NCI-H2196 treated with DMSO at 0.1 percent for 48 hours (cell line): ENCODE measurements at regions not wholly inside any gene's neighbourhood (a gene's known extent, or its start where the extent isn't known, plus 50 kb on each side); places are given as distances from the start of the nearest gene placed in this dataset.
"Not testable (repeated sequence)": the region's sequence is repeated elsewhere in the genome, so short reads cannot be mapped to it uniquely, and the experiment has no call there.

Experiments
- DNase-seq: peaks from one replicate; lab custom pipeline; 2025; ENCODE audit not compliant: unreplicated experiment; lab: John Stamatoyannopoulos, UW

- no peak for DNase-seq
These were observed 226.0 kb upstream of the PTGER4 start for GRCh38 chr5:40453689-40454088.

- no peak for DNase-seq
These were observed 226.7 kb upstream of the PTGER4 start for GRCh38 chr5:40452874-40453624.

GRCh38 chr5:40447438-40447837 lies 232.3 kb upstream of the PTGER4 start:
- no peak for DNase-seq

GRCh38 chr5:40446910-40447309 lies 232.8 kb upstream of the PTGER4 start:
- DNase-seq, result no peak

- DNase-seq, result no peak
These were observed 237.4 kb upstream of the PTGER4 start for GRCh38 chr5:40442346-40442745.

GRCh38 chr5:40441733-40442132 lies 238.0 kb upstream of the PTGER4 start:
- DNase-seq, result no peak

GRCh38 chr5:40440746-40441145 lies 239.0 kb upstream of the PTGER4 start:
- DNase-seq, result no peak

- DNase-seq, result not testable (repeated sequence)
These were observed 240.6 kb upstream of the PTGER4 start for GRCh38 chr5:40439103-40439502.

GRCh38 chr5:40438646-40439045 lies 241.1 kb upstream of the PTGER4 start:
- not testable (repeated sequence) for DNase-seq

- no peak for DNase-seq
These were observed 242.3 kb upstream of the PTGER4 start for GRCh38 chr5:40437452-40437861.

- no peak for DNase-seq
These were observed 243.0 kb upstream of the PTGER4 start for GRCh38 chr5:40436535-40437237.

GRCh38 chr5:40435706-40436105 lies 244.0 kb upstream of the PTGER4 start:
- not testable (repeated sequence) for DNase-seq

- no peak for DNase-seq
These were observed 246.9 kb upstream of the PTGER4 start for GRCh38 chr5:40432836-40433235.

- no peak for DNase-seq
These were observed 248.0 kb upstream of the PTGER4 start for GRCh38 chr5:40431734-40432133.

GRCh38 chr5:40430101-40430710 lies 249.5 kb upstream of the PTGER4 start:
- DNase-seq, result no peak

- no peak for DNase-seq
These were observed 250.2 kb upstream of the PTGER4 start for GRCh38 chr5:40429258-40430100.

GRCh38 chr5:40428815-40429214 lies 250.9 kb upstream of the PTGER4 start:
- no peak for DNase-seq

- DNase-seq, result no peak
These were observed 251.6 kb upstream of the PTGER4 start for GRCh38 chr5:40428126-40428525.

GRCh38 chr5:40417046-40417810 lies 262.5 kb upstream of the PTGER4 start:
- not testable (repeated sequence) for DNase-seq

GRCh38 chr5:40416588-40416987 lies 263.1 kb upstream of the PTGER4 start:
- DNase-seq, result no peak
